Lower leg skin (tissue), 3 donors: ENCODE measurements at regions not wholly inside any gene's neighbourhood (a gene's known extent, or its start where the extent isn't known, plus 50 kb on each side); places are given as distances from the start of the nearest gene placed in this dataset.

Experiments used
- CTCF ChIP-seq, 3 donors: fragments of 450-650 bp; IDR thresholded peaks; one replicate each; pipeline ENCODE4 v1.5.1; 2016; ENCODE audit warnings: antibody characterized with exemption in 3 of 3, mild to moderate bottlenecking in 3 of 3, moderate library complexity in 2 of 3
- POLR2A ChIP-seq, 2 donors: fragments of 450-650 bp; IDR thresholded peaks; one replicate each; pipeline ENCODE4 v1.6.1; 2016 to 2017; ENCODE audit warnings: antibody characterized with exemption in 2 of 2, mild to moderate bottlenecking in 1 of 2, moderate library complexity in 1 of 2

DNA sequence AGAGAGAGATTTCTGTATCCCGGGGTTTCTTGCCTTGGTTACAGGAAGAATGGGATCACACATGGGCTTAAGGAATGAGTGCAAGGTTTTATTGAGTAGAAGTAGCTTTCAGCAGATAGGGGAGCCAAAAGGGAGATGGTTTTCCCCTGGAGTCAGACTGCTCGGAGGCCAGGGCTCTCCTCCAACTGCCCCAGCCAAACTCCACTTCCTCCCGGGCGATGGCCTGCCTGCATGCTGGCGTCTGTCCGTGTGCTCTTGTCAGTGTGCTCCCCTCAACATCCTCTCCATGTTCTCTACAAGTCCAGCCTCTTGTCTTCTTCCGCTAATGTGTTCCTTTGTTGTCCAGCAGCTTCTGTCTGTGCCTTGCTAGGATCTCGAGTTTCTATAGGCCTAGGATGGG is 421.3 kb upstream of the ADGRL2 start:
- TF ChIP-seq CTCF (IDR thresholded peaks at IDR 0.05) (no peak), POLR2A (IDR thresholded peaks at IDR 0.05) (no peak)
